ENCODE measurements at regions not wholly inside any gene's neighbourhood (a gene's known extent, or its start where the extent isn't known, plus 50 kb on each side); places are given as distances from the start of the nearest gene placed in this dataset.

GRCh38 chr14:41489315-41489972 is 117.2 kb upstream of the LRFN5 start:
- no peak for TF ChIP-seq CTCF (IDR thresholded peaks at IDR 0.05; ENCODE audit: unreplicated experiment)
- H3K4me3 Mint-ChIP-seq (ENCODE audit: low read depth) = no peak overlapping the region
- H3K4me1 Mint-ChIP-seq (ENCODE audit: low read depth) = no peaks in the 10 kb centered on the region
- H3K27ac Mint-ChIP-seq = no peak overlapping the region
- H3K36me3 Mint-ChIP-seq (ENCODE audit: insufficient read depth) = no peaks in the 10 kb centered on the region
- no peaks in the 10 kb centered on the region for H3K27me3 Mint-ChIP-seq
- peaks cover 7% of the 10 kb centered on the region for H3K9me3 Mint-ChIP-seq (ENCODE audit: low read depth)
- no peak for DNase-seq (ENCODE audit: low spot score, unreplicated experiment)

DNA sequence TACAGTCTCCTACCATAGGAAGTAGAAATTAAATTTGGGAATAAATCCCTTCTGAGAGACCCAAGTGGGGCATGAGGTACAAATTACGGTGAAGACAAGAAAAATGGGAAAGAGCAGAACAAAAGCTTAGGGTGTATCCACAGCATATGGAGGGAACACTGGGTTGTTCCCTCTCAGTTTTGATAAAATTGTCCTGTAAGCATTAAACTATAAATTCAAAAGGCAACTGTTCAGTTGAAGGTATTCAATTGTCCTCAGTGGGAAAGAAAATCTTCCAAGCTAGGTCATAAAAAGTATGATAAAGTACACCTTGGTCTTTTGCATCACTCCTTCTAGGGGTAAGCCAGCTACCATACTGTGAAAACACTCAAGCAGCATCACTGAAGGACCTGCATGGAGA is 118.3 kb upstream of the LRFN5 start:
- peaks cover 3% of the 10 kb centered on the region for H3K9me3 Mint-ChIP-seq (ENCODE audit: low read depth)

GRCh38 chr14:41482861-41483260 is 123.8 kb upstream of the LRFN5 start:
- Mint-ChIP-seq H3K27ac (no peak overlapping the region), H3K27me3 (no peaks in the 10 kb centered on the region), H3K36me3 (ENCODE audit: insufficient read depth) (no peaks in the 10 kb centered on the region), H3K4me3 (ENCODE audit: low read depth) (no peak overlapping the region), H3K9me3 (ENCODE audit: low read depth) (no peaks in the 10 kb centered on the region), H3K4me1 (ENCODE audit: low read depth) (peaks cover 5% of the 10 kb centered on the region)
- DNase-seq (ENCODE audit: low spot score, unreplicated experiment) = no peak
- no peak for TF ChIP-seq CTCF (IDR thresholded peaks at IDR 0.05; ENCODE audit: unreplicated experiment)

More for the DNA sequence above, 118.3 kb upstream of the LRFN5 start:
- Mint-ChIP-seq H3K27me3 (no peaks in the 10 kb centered on the region), H3K4me3 (ENCODE audit: low read depth) (no peak overlapping the region), H3K27ac (no peak overlapping the region), H3K36me3 (ENCODE audit: insufficient read depth) (no peaks in the 10 kb centered on the region), H3K4me1 (ENCODE audit: low read depth) (no peaks in the 10 kb centered on the region)
- TF ChIP-seq CTCF (IDR thresholded peaks at IDR 0.05; ENCODE audit: unreplicated experiment) = no peak
- DNase-seq (ENCODE audit: low spot score, unreplicated experiment) = no peak

- no peaks in the 10 kb centered on the region for H3K36me3 Mint-ChIP-seq (ENCODE audit: insufficient read depth)
- H3K27me3 Mint-ChIP-seq = no peaks in the 10 kb centered on the region
- no peaks in the 10 kb centered on the region for H3K9me3 Mint-ChIP-seq (ENCODE audit: low read depth)
- no peak overlapping the region for H3K4me3 Mint-ChIP-seq (ENCODE audit: low read depth)
- H3K27ac Mint-ChIP-seq = no peak overlapping the region
- DNase-seq (ENCODE audit: low spot score, unreplicated experiment) = no peak
- H3K4me1 Mint-ChIP-seq (ENCODE audit: low read depth) = peaks cover 5% of the 10 kb centered on the region
- TF ChIP-seq CTCF (IDR thresholded peaks at IDR 0.05; ENCODE audit: unreplicated experiment) = no peak
Measured at GRCh38 chr14:41476526-41476925, 130.2 kb upstream of the LRFN5 start.

GRCh38 chr14:41461380-41461779 is 145.3 kb upstream of the LRFN5 start:
- Mint-ChIP-seq H3K27me3 (no peaks in the 10 kb centered on the region), H3K27ac (no peak overlapping the region), H3K4me1 (ENCODE audit: low read depth) (peaks cover 4% of the 10 kb centered on the region), H3K9me3 (ENCODE audit: low read depth) (no peaks in the 10 kb centered on the region), H3K4me3 (ENCODE audit: low read depth) (no peak overlapping the region), H3K36me3 (ENCODE audit: insufficient read depth) (no peaks in the 10 kb centered on the region)
- no peak for DNase-seq (ENCODE audit: low spot score, unreplicated experiment)
- TF ChIP-seq CTCF (IDR thresholded peaks at IDR 0.05; ENCODE audit: unreplicated experiment) = no peak

Measured in progenitor cell of endocrine pancreas (in vitro differentiated cells).